Gastroesophageal sphincter (tissue), 4 donors: ENCODE measurements at regions not wholly inside any gene's neighbourhood (a gene's known extent, or its start where the extent isn't known, plus 50 kb on each side); places are given as distances from the start of the nearest gene placed in this dataset.

Source experiments
- ATAC-seq: fragments of 150-250 bp; one replicate; pipeline ENCODE4 v1.9.1; 2016; ENCODE audit warnings: mild to moderate bottlenecking, moderate library complexity
- H3K27ac ChIP-seq, 4 donors: fragments of 200-600 bp; sonication (generic) in 3 of 4; 1 replicate in 3 of 4; 2 replicates in 1 of 4; pipeline ENCODE4 v1.5.1; 2016 to 2019
- H3K27me3 ChIP-seq: fragments of 200-600 bp; sonication (generic); one replicate; pipeline ENCODE4 v1.5.1; 2019
- H3K36me3 ChIP-seq, 2 donors: fragments of 200-600 bp; sonication (generic); one replicate each; pipeline ENCODE4 v1.5.1; 2019; ENCODE audit warnings: control low read depth in 1 of 2
- H3K4me1 ChIP-seq, 3 donors: fragments of 200-600 bp; sonication (generic); 1 replicate in 2 of 3; 2 replicates in 1 of 3; pipeline ENCODE4 v1.5.1; 2016 to 2019; ENCODE audit warnings: control low read depth in 2 of 3
- H3K4me3 ChIP-seq, 2 donors: fragments of 200-600 bp; sonication (generic); one replicate each; pipeline ENCODE4 v1.5.1; 2019; ENCODE audit warnings: mild to moderate bottlenecking in 1 of 2, moderate library complexity in 1 of 2
- H3K9me3 ChIP-seq, 3 donors: fragments of 200-600 bp; sonication (generic); one replicate each; pipeline ENCODE4 v1.5.1; 2017 to 2019; ENCODE audit warnings: control low read depth in 2 of 3
- EP300 ChIP-seq: sonication (generic); formaldehyde crosslinking; IDR thresholded peaks from one replicate; pipeline ENCODE4 v1.6.1; 2017; ENCODE audit warnings: antibody characterized with exemption, mild to moderate bottlenecking
- POLR2A ChIP-seq, 2 donors: fragments of 450-650 bp; IDR thresholded peaks; one replicate each; pipeline ENCODE4 v1.6.1; 2017; ENCODE audit warnings: antibody characterized with exemption in 2 of 2, mild to moderate bottlenecking in 2 of 2, moderate library complexity in 1 of 2
- POLR2AphosphoS5 ChIP-seq: sonication (generic); formaldehyde crosslinking; IDR thresholded peaks from one replicate; pipeline ENCODE4 v1.6.1; 2017; ENCODE audit warnings: antibody characterized with exemption
- whole genome bisulfite sequencing, 2 donors: methylation state at CpG; one replicate each; pipeline ENCODE4 v1.1.5; 2018; ENCODE audit warnings: low coverage in 1 of 2; 5-methylcytosine and 5-hydroxymethylcytosine counted together
- TF ChIP-seq, protein P1 (sequence below), 4 experiments: fragments of 200-600 bp in 2 of 4; fragments of 450-650 bp in 2 of 4; sonication (generic) in 1 of 4; IDR thresholded peaks; one replicate each; pipeline ENCODE4 v1.5.1; 2017 to 2019; ENCODE audit warnings: antibody characterized with exemption in 4 of 4, mild to moderate bottlenecking in 2 of 4, moderate library complexity in 2 of 4

DNA sequence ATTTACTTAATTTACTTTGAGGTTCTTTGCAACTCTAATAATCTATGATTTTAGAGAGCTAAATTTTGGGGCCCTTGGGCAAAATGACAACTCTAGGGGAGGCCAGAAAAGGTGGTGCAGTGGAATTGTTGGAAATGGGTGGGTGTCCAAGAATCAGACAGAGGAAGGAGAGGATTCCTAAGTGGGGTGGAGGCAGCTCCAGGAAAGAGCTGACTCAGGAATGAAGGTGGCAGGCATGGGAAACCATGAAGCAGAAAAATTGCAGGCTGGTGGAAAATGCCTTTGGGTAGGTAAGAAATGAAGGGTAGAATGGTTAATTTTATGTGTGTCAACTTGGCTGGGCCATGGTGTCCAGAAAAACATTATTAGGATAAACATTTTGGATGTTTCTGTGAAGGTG, 248.5 kb upstream of the TUT7 start:
- Histone ChIP-seq H3K27ac (no peak overlapping the region), H3K27me3 (no peaks in the 10 kb centered on the region), H3K9me3 (no peaks in the 10 kb centered on the region), H3K36me3 (no peaks in the 10 kb centered on the region), H3K4me3 (no peak overlapping the region), H3K4me1 (peaks cover 0 to 34% (median 4%) of the 10 kb centered on the region in 3 donors)
- ATAC-seq = no peak
- TF ChIP-seq EP300 = no peak
- TF ChIP-seq, protein P1, sequence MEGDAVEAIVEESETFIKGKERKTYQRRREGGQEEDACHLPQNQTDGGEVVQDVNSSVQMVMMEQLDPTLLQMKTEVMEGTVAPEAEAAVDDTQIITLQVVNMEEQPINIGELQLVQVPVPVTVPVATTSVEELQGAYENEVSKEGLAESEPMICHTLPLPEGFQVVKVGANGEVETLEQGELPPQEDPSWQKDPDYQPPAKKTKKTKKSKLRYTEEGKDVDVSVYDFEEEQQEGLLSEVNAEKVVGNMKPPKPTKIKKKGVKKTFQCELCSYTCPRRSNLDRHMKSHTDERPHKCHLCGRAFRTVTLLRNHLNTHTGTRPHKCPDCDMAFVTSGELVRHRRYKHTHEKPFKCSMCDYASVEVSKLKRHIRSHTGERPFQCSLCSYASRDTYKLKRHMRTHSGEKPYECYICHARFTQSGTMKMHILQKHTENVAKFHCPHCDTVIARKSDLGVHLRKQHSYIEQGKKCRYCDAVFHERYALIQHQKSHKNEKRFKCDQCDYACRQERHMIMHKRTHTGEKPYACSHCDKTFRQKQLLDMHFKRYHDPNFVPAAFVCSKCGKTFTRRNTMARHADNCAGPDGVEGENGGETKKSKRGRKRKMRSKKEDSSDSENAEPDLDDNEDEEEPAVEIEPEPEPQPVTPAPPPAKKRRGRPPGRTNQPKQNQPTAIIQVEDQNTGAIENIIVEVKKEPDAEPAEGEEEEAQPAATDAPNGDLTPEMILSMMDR (IDR thresholded peaks at IDR 0.05) = no peak
- TF ChIP-seq POLR2A (IDR thresholded peaks at IDR 0.05) = no peak
- no peak for TF ChIP-seq POLR2AphosphoS5

DNA sequence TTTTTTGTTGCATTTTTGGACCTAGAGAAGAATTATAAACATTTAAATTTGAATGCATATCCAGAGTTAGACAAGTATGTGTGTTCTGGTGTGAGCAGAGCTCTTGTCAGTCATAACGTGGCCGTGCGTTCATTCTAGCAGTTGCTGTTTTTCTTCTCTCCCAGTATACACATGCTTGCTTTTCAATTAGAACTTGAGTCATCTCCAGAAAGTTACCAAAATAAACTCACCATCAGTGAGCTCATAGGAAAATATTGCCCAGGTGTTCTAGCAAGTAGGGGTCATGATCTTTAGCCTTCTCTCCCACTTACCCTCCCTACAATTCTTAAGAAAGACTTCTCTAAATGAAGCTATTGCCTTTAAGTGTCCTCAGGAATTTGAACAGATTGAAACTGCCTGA, 247.5 kb upstream of the TUT7 start:
- TF ChIP-seq, protein P1 (IDR thresholded peaks at IDR 0.05) = no peak
- no peak for TF ChIP-seq POLR2AphosphoS5
- no peak for TF ChIP-seq EP300
- no peak for TF ChIP-seq POLR2A (IDR thresholded peaks at IDR 0.05)
- ATAC-seq = no peak
- Histone ChIP-seq H3K36me3 (no peaks in the 10 kb centered on the region), H3K27me3 (no peaks in the 10 kb centered on the region), H3K9me3 (no peaks in the 10 kb centered on the region), H3K4me3 (no peak overlapping the region), H3K27ac (no peak overlapping the region), H3K4me1 (peaks cover 0 to 34% (median 4%) of the 10 kb centered on the region in 3 donors)
- WGBS, 2 donors = 41 to 43% methylated on average over 3 of the region's 3 CpGs

DNA sequence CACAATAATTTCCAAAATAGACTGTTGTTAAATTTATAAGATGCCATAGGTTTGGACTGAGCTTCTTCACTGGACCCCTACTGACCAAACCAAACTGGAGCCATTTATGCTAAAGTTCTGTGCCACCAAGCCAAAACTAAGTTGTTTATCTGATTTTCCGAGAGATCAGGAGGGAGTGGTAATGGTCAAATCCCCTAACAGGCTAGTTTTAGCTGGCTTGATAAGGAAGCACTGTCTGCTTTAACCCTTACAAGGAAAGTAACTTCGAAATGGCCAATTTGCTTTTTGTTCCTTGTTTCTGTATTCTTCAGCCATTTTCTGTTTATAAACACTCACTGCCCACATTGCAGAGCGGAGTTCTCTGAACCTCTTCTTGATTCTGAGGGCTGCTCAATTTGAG, 246.8 kb upstream of the TUT7 start:
- Histone ChIP-seq H3K9me3 (no peaks in the 10 kb centered on the region), H3K27me3 (no peaks in the 10 kb centered on the region), H3K36me3 (no peaks in the 10 kb centered on the region), H3K27ac (peak overlapping the region in 1 of 4 donors; percentile 13), H3K4me1 (peaks cover 0 to 34% (median 4%) of the 10 kb centered on the region in 3 donors), H3K4me3 (no peak overlapping the region)
- WGBS, 2 donors = 49 to 90% methylated on average over 2 to 3 of the region's 3 CpGs
- no peak for TF ChIP-seq EP300
- TF ChIP-seq POLR2A (IDR thresholded peaks at IDR 0.05) = no peak
- TF ChIP-seq POLR2AphosphoS5 = no peak
- TF ChIP-seq, protein P1 (IDR thresholded peaks at IDR 0.05) = no peak
- ATAC-seq = no peak

DNA sequence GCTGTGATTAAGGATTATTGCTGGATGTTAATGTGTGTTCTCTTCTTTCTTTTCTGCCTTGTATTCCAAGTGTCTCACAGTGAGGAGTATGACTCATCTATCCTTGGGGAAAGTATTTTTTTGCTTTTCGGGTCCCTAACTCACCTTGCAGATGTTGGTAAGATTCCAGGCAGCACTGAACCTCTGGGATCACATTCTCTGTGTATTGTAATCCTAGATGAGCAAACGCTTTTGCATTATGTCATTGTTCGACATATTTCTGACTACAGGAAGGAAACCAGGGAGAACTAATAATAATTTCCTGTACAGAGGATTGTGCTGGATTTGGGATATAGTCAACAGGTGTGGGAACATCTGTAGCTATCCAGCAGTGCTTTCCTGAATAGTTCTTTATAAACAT, 246.1 kb upstream of the TUT7 start:
- peak overlapping the region in 3 of 4 donors; percentile 4 to 23 (median 8) for H3K27ac ChIP-seq
- no peaks in the 10 kb centered on the region for H3K27me3 ChIP-seq
- no peaks in the 10 kb centered on the region for H3K36me3 ChIP-seq
- WGBS, 2 donors = 22 to 25% methylated on average over 3 of the region's 3 CpGs
- H3K9me3 ChIP-seq = no peaks in the 10 kb centered on the region
- no peak for ATAC-seq
- no peak overlapping the region for H3K4me3 ChIP-seq
- TF ChIP-seq POLR2AphosphoS5 (no peak), POLR2A (IDR thresholded peaks at IDR 0.05) (no peak), EP300 (no peak)
- TF ChIP-seq, protein P1 (IDR thresholded peaks at IDR 0.05) = no peak
- peaks cover 0 to 34% (median 4%) of the 10 kb centered on the region in 3 donors for H3K4me1 ChIP-seq

DNA sequence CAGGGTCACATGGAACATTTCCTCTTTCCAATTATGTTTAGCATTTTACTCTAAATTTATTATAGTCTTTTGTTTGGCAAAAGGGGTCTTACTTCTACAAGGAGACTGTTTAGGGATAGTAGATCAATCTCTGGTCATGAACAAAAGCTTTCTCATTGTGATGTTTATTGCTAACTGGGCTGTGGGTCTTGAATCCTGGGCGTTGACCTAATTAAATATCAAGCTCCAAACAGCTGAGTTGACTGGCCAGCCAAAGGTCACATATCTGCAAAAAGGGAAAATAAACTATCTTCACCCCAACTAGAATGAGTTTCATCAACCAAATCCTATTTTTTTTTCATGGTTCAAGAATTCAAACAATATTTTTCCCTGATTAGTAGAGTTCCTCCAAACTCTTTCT, 245.4 kb upstream of the TUT7 start:
- ATAC-seq = no peak
- Histone ChIP-seq H3K4me3 (no peak overlapping the region), H3K36me3 (no peaks in the 10 kb centered on the region), H3K4me1 (peaks cover 0 to 34% (median 4%) of the 10 kb centered on the region in 3 donors), H3K27ac (peak overlapping the region in 1 of 4 donors; percentile 4), H3K27me3 (no peaks in the 10 kb centered on the region), H3K9me3 (no peaks in the 10 kb centered on the region)
- TF ChIP-seq POLR2A (IDR thresholded peaks at IDR 0.05) (no peak), POLR2AphosphoS5 (no peak), EP300 (no peak)
- TF ChIP-seq, protein P1 (IDR thresholded peaks at IDR 0.05) = no peak
- WGBS, 2 donors = 50 to 67% methylated on average over 1 of the region's 1 CpG
